KOPT-K1 (cell line): ENCODE measurements at regions not wholly inside any gene's neighbourhood (a gene's known extent, or its start where the extent isn't known, plus 50 kb on each side); places are given as distances from the start of the nearest gene placed in this dataset.
"Not testable (repeated sequence)": the region's sequence is repeated elsewhere in the genome, so short reads cannot be mapped to it uniquely, and the experiment has no call there.

Source experiments
- H3K27ac ChIP-seq: fragments of 200-600 bp; sonication (generic); 2 replicates; pipeline ENCODE4 v1.5.1; 2016; ENCODE audit warnings: antibody characterized with exemption, mild to moderate bottlenecking, low read depth, low read length; ENCODE audit not compliant: poor library complexity, severe bottlenecking
- H3K36me3 ChIP-seq: fragments of 200-600 bp; sonication (generic); 2 replicates; pipeline ENCODE4 v1.5.1; 2017; ENCODE audit warnings: antibody characterized with exemption, mild to moderate bottlenecking, low read length, moderate library complexity; ENCODE audit not compliant: insufficient read depth
- H3K9me3 ChIP-seq: fragments of 200-600 bp; sonication (generic); 2 replicates; pipeline ENCODE4 v1.5.1; 2017; ENCODE audit warnings: antibody characterized with exemption, low read length, mild to moderate bottlenecking; ENCODE audit not compliant: insufficient read depth, poor library complexity, severe bottlenecking

DNA sequence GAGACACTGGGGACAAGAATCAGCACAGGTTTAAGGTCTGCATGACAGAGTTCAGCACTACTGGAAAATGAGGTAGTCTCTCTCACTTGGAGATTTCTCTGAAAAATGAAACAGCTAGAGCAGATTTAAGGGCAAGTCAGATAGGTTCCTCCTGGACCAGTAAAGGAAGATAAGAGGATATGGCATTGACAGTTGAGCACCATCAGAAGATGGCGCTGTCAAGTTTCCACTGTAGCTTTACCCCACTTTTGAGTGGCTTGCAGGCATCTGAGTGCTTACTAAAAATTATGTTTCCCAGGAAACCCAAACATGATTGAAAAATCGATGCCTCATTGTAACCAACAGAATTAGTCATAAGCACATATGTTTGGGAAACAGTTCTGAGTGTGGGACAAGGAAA is 407.2 kb upstream of the UBE2E2 start:
- H3K36me3 ChIP-seq: no peaks in the 10 kb centered on the region
- H3K9me3 ChIP-seq: no peaks in the 10 kb centered on the region
- no peak overlapping the region for H3K27ac ChIP-seq

DNA sequence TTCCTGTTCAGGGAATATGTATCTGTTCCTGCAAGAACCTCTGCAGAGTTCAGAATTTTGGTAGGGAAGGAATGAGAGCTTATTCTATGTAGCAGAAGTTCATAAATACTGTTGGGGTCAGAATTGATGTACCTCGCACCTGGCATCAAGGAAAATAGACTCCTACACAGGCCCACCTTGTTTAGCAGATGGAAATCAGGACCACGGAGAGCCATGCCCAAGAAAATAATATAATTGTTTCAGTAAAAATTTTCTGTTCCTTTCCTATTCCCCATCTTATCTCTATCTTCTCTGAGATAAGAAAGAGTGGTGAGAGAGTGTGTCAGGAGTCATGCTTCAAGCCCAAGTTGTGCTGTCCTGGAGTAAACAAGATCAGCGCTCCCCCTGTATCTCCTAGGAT is 404.7 kb upstream of the UBE2E2 start:
- no peaks in the 10 kb centered on the region for H3K9me3 ChIP-seq
- no peaks in the 10 kb centered on the region for H3K36me3 ChIP-seq
- H3K27ac ChIP-seq: no peak overlapping the region

DNA sequence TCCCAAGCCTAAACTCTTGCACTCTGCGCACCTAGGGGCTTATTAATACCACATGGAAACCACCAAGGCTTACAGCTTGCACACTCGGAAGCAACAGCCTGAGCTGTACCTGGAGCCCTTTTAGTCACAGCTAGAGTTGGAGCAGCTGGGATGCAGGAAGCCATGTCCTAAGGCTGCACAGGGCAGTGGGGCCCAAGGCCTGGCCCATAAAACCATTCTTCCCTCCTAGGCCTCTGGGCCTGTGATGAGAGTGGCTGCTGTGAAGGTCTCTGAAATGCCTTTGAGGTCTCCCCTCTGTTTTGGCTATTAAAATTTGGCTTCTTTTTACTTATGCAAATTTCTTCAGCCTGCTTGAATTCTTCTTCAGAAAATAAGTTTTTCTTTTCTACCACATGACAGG is 383.9 kb upstream of the UBE2E2 start:
- H3K9me3 ChIP-seq: no peaks in the 10 kb centered on the region
- H3K27ac ChIP-seq: no peak overlapping the region
- H3K36me3 ChIP-seq: no peaks in the 10 kb centered on the region

GRCh38 chr3:22835041-22835440 is 368.1 kb upstream of the UBE2E2 start:
- no peak overlapping the region for H3K27ac ChIP-seq
- H3K9me3 ChIP-seq: no peaks in the 10 kb centered on the region
- H3K36me3 ChIP-seq: no peaks in the 10 kb centered on the region

GRCh38 chr3:22836131-22836530 is 367.0 kb upstream of the UBE2E2 start:
- Histone ChIP-seq H3K36me3 (no peaks in the 10 kb centered on the region), H3K9me3 (no peaks in the 10 kb centered on the region), H3K27ac (no peak overlapping the region)

DNA sequence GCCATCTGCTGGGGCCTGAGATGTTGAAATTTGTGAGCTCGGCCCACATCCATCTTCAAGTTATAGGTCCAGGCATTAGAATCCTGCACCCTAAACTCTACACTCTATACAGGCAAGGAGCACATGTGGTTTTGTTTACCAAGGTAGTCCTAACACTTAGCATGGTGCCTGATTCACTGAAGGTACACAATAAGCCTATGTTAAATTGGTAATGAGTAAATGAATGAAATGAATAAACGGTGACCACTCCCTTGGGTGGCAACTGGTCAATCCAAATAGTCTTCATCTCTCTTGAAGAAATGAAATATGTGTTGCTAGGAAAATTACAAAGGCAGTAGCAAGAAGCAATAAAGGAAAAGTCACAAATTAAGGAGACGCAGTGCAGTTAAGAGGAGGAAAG is 359.3 kb upstream of the UBE2E2 start:
- H3K27ac ChIP-seq: no peak overlapping the region

DNA sequence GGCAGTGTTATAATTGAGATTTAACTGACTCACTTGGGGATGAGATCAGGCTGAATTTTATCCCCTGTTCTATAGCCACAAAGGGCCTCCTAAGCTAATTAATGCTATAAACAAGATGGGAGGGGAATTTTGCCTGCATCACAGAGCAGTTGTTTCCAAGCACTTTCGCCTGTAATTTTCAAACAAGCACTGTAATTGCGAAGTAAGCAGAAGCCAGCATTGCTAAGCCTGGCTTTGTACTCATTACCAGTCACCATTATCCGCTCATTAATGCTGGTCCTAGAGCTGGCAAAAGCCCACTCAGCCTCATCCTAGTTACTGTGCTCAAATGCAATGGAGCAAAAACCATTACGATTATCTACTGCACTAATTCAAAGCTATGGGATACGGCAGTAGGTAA is 356.6 kb upstream of the UBE2E2 start:
- Histone ChIP-seq H3K36me3 (no peaks in the 10 kb centered on the region), H3K9me3 (no peaks in the 10 kb centered on the region), H3K27ac (no peak overlapping the region)

More for the DNA sequence above, 359.3 kb upstream of the UBE2E2 start:
- H3K36me3 ChIP-seq: no peaks in the 10 kb centered on the region
- no peaks in the 10 kb centered on the region for H3K9me3 ChIP-seq

DNA sequence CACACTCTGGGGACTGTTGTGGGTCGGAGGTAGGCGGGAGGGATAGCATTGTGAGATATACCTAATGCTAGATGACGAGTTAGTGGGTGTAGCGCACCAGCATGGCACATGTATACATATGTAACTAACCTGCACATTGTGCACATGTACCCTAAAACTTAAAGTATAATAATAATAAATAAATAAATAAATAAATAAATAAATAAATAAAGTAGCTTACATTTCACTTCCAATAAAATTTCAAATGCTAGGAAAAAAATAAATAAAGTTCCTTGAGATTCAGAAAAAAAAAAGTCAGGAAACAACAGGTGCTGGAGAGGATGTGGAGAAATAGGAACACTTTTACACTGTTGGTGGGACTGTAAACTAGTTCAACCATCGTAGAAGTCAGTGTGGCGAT is 353.5 kb upstream of the UBE2E2 start:
- not testable (repeated sequence) for H3K27ac ChIP-seq, H3K36me3 ChIP-seq, H3K9me3 ChIP-seq

GRCh38 chr3:22856811-22857210 is 346.3 kb upstream of the UBE2E2 start:
- no peaks in the 10 kb centered on the region for H3K36me3 ChIP-seq
- no peaks in the 10 kb centered on the region for H3K9me3 ChIP-seq
- no peak overlapping the region for H3K27ac ChIP-seq

- Histone ChIP-seq H3K27ac (no peak overlapping the region), H3K36me3 (no peaks in the 10 kb centered on the region), H3K9me3 (no peaks in the 10 kb centered on the region)
Observed at GRCh38 chr3:22858486-22858885, 344.6 kb upstream of the UBE2E2 start.

DNA sequence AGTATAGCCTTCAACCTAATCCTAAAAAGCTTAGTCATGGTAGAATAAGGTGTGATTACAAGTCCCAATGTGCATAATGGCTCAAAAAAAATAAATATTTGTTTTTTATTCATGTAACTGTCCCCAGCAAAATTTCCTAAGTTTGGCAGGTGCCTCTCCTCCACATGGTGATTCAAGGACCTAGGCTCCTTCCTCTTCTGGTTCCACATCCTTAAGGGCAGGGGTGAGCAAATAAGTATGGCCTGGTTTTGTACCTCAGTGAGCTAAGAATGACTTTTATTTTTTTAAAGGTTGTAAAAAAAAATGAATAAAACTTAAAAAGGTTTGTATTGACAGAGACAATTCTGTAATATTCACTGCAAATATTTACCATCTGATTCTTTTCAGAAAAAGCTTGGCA is 343.5 kb upstream of the UBE2E2 start:
- H3K36me3 ChIP-seq: no peaks in the 10 kb centered on the region
- no peak overlapping the region for H3K27ac ChIP-seq
- no peaks in the 10 kb centered on the region for H3K9me3 ChIP-seq

DNA sequence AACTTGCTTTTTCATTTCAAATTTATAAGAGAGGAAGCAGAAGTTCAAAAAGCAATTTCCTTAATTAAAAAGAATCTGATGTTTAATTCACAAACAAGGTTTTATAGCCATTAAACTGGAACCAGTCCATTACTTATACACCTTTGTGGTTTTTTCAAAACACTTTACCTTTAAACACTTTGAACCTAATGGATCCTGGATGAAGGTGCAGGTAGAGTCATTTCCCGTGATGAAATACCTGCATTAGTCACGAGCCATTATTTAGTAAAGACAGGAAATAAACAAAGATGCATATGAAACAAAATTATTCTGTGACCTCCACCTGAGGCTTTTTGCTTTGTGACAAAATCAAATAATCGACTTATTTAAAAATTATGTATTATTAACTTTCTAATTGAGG is 341.7 kb upstream of the UBE2E2 start:
- no peak overlapping the region for H3K27ac ChIP-seq
- no peaks in the 10 kb centered on the region for H3K36me3 ChIP-seq
- H3K9me3 ChIP-seq: no peaks in the 10 kb centered on the region

GRCh38 chr3:22862111-22862510 is 341.0 kb upstream of the UBE2E2 start:
- no peaks in the 10 kb centered on the region for H3K36me3 ChIP-seq
- H3K9me3 ChIP-seq: no peaks in the 10 kb centered on the region
- no peak overlapping the region for H3K27ac ChIP-seq

DNA sequence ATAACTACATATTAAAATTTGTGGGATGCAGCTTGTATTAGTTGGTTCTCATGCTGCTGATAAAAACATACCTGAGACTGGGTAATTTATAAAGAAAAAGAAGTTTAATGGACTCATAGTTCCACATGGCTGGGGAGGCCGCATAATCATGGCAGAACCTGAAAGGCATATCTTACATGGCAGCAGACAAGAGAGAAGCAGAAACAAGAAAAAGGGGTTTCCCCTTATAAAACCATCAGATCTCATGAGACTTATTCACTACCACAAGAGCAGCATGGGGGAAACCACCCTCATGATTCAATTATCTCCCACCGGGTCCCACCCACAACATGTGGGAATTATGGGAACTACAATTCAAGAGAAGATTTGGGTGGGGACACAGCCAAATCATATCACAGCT is 320.3 kb upstream of the UBE2E2 start:
- not testable (repeated sequence) for H3K36me3 ChIP-seq, H3K27ac ChIP-seq, H3K9me3 ChIP-seq

DNA sequence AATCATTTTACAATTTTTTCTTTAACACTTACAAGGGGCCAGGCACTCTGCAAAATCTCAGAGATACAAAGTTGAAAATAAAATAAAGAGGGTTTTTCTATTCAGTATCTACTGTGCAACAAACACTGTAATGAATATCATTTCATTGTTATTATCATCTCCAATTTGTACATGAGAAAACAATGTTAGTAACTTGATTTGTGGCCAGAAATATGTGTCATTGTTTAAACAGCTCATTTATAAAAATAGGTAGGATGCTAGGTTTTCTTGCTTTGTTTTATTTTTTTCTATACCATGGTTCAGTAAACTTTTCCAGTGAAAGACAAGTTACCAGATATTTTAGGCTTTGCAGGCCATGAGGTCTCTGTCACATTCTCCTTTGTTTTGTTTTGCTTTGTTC is 318.1 kb upstream of the UBE2E2 start:
- Histone ChIP-seq H3K9me3 (no peaks in the 10 kb centered on the region), H3K27ac (no peak overlapping the region), H3K36me3 (no peaks in the 10 kb centered on the region)

- no peaks in the 10 kb centered on the region for H3K9me3 ChIP-seq
- no peak overlapping the region for H3K27ac ChIP-seq
Observed at GRCh38 chr3:22885574-22886341, 317.4 kb upstream of the UBE2E2 start.

More at GRCh38 chr3:22885574-22886341, 317.4 kb upstream of the UBE2E2 start:
- H3K36me3 ChIP-seq: no peaks in the 10 kb centered on the region
